H9 (cell line): ENCODE measurements at regions not wholly inside any gene's neighbourhood (a gene's known extent, or its start where the extent isn't known, plus 50 kb on each side); places are given as distances from the start of the nearest gene placed in this dataset.

Experiments used
- DNase-seq: peaks from one replicate; pipeline ENCODE4 v3.0.0-alpha.2; 2017
- H2AFZ ChIP-seq: one replicate; pipeline ENCODE4 v1.6.1; 2013; ENCODE audit warnings: mild to moderate bottlenecking, low read length, control low read depth, moderate library complexity
- H2AK5ac ChIP-seq: 2 replicates; pipeline ENCODE4 v1.6.1; 2013; ENCODE audit warnings: low read length, control low read depth, mixed read lengths; ENCODE audit not compliant: insufficient read length
- H2BK120ac ChIP-seq: one replicate; pipeline ENCODE4 v1.6.1; 2013; ENCODE audit warnings: low read depth, mild to moderate bottlenecking, low read length, control low read depth, inconsistent platforms; ENCODE audit not compliant: poor library complexity, severe bottlenecking
- H2BK12ac ChIP-seq: 2 replicates; pipeline ENCODE4 v1.6.1; 2013; ENCODE audit warnings: low read length, control low read depth, mixed read lengths, low read depth; ENCODE audit not compliant: insufficient read length
- H2BK15ac ChIP-seq: 2 replicates; pipeline ENCODE4 v1.6.1; 2013; ENCODE audit warnings: low read depth, low read length, control low read depth
- H2BK20ac ChIP-seq: one replicate; pipeline ENCODE4 v1.6.1; 2013; ENCODE audit warnings: low read depth, mild to moderate bottlenecking, low read length, control low read depth, inconsistent platforms; ENCODE audit not compliant: poor library complexity, severe bottlenecking
- H2BK5ac ChIP-seq: 2 replicates; pipeline ENCODE4 v1.6.1; 2013; ENCODE audit warnings: low read length, control low read depth, mixed read lengths; ENCODE audit not compliant: insufficient read length
- H3K14ac ChIP-seq: 2 replicates; pipeline ENCODE4 v1.6.1; 2013; ENCODE audit warnings: low read length, control low read depth; ENCODE audit not compliant: insufficient read depth
- H3K18ac ChIP-seq: 2 replicates; pipeline ENCODE4 v1.6.1; 2013; ENCODE audit warnings: low read depth, mild to moderate bottlenecking, mixed read lengths, low read length, control low read depth; ENCODE audit not compliant: insufficient read length
- H3K23ac ChIP-seq: 2 replicates; pipeline ENCODE4 v1.6.1; 2013; ENCODE audit warnings: low read length, control low read depth, mixed read lengths, low read depth; ENCODE audit not compliant: insufficient read length
- H3K23me2 ChIP-seq: 2 replicates; pipeline ENCODE4 v1.6.1; 2013; ENCODE audit warnings: low read depth, mild to moderate bottlenecking, mixed read lengths, low read length, control low read depth; ENCODE audit not compliant: insufficient read length, poor library complexity, severe bottlenecking
- H3K27ac ChIP-seq: 2 replicates; pipeline ENCODE4 v1.5.1; 2013; ENCODE audit warnings: low read length, control low read depth, mixed read lengths, low read depth; ENCODE audit not compliant: insufficient read length
- H3K27me3 ChIP-seq: 2 replicates; pipeline ENCODE4 v1.6.1; 2013; ENCODE audit warnings: low read length, control low read depth, inconsistent platforms; ENCODE audit not compliant: insufficient read depth
- H3K4ac ChIP-seq: 2 replicates; pipeline ENCODE4 v1.6.1; 2013; ENCODE audit warnings: low read depth, mild to moderate bottlenecking, control low read depth, inconsistent platforms, low read length, moderate library complexity
- H3K4me1 ChIP-seq: 2 replicates; pipeline ENCODE4 v1.6.1; 2013; ENCODE audit warnings: low read length, control low read depth, inconsistent platforms; ENCODE audit not compliant: insufficient read depth
- H3K4me2 ChIP-seq: 2 replicates; pipeline ENCODE4 v1.6.1; 2013; ENCODE audit warnings: low read length, control low read depth, mixed read lengths; ENCODE audit not compliant: insufficient read length, insufficient read depth
- H3K56ac ChIP-seq: 2 replicates; pipeline ENCODE4 v1.6.1; 2013; ENCODE audit warnings: low read depth, mild to moderate bottlenecking, mixed read lengths, low read length, control low read depth; ENCODE audit not compliant: insufficient read length
- H3K79me1 ChIP-seq: 2 replicates; pipeline ENCODE4 v1.6.1; 2013; ENCODE audit warnings: low read depth, mild to moderate bottlenecking, moderate library complexity, low read length, control low read depth, inconsistent platforms; ENCODE audit not compliant: insufficient read depth, poor library complexity, severe bottlenecking
- H3K79me2 ChIP-seq: 2 replicates; pipeline ENCODE4 v1.6.1; 2013; ENCODE audit warnings: low read length, control low read depth, inconsistent platforms; ENCODE audit not compliant: insufficient read depth
- H3K9ac ChIP-seq: 2 replicates; pipeline ENCODE4 v1.6.1; 2013; ENCODE audit warnings: low read length, control low read depth, mixed read lengths; ENCODE audit not compliant: insufficient read length; ENCODE audit errors: extremely low read depth
- H3K9me3 ChIP-seq: one replicate; pipeline ENCODE4 v1.6.1; 2013; ENCODE audit warnings: low read depth, low read length, inconsistent platforms; ENCODE audit not compliant: control insufficient read depth
- H3T11ph ChIP-seq: one replicate; pipeline ENCODE4 v1.6.1; 2013; ENCODE audit warnings: mild to moderate bottlenecking, low read length, control low read depth, inconsistent platforms
- H4K20me1 ChIP-seq: one replicate; pipeline ENCODE4 v1.6.1; 2013; ENCODE audit not compliant: control insufficient read depth, insufficient read length, insufficient read depth
- H4K5ac ChIP-seq: 2 replicates; pipeline ENCODE4 v1.6.1; 2013; ENCODE audit warnings: low read depth, mild to moderate bottlenecking, mixed read lengths, low read length, control low read depth; ENCODE audit not compliant: insufficient read length
- H4K8ac ChIP-seq: replicated peaks from 2 replicates; pipeline ENCODE4 v1.6.1; 2013; ENCODE audit warnings: low read length, control low read depth, mixed read lengths, low read depth; ENCODE audit not compliant: insufficient read length
- H4K91ac ChIP-seq: 2 replicates; pipeline ENCODE4 v1.6.1; 2013; ENCODE audit warnings: low read depth, mild to moderate bottlenecking, moderate library complexity, mixed read lengths, low read length, control low read depth; ENCODE audit not compliant: insufficient read length
- H3K27ac Mint-ChIP-seq, 3 experiments: 2 replicates in 2 of 3; 3 replicates in 1 of 3; pipeline ENCODE4 v1.8.0; 2020 to 2021; ENCODE audit warnings: mixed read lengths in 3 of 3, mild to moderate bottlenecking in 1 of 3, moderate library complexity in 1 of 3
- H3K27me3 Mint-ChIP-seq: 2 replicates; pipeline ENCODE4 v1.8.0; 2021; ENCODE audit warnings: low read depth, mild to moderate bottlenecking, moderate library complexity, mixed read lengths
- H3K36me3 Mint-ChIP-seq, 3 experiments: 2 replicates in 2 of 3; 3 replicates in 1 of 3; pipeline ENCODE4 v1.8.0; 2020 to 2021; ENCODE audit warnings: low read depth in 3 of 3, mixed read lengths in 3 of 3; ENCODE audit not compliant: insufficient read depth in 1 of 3
- H3K4me1 Mint-ChIP-seq, 2 experiments: 2 replicates each; pipeline ENCODE4 v1.8.0; 2020; ENCODE audit warnings: mixed read lengths in 2 of 2
- H3K4me3 Mint-ChIP-seq, 2 experiments: 2 replicates in 1 of 2; 3 replicates in 1 of 2; pipeline ENCODE4 v1.8.0; 2020 to 2021; ENCODE audit warnings: mild to moderate bottlenecking in 2 of 2, mixed read lengths in 2 of 2, moderate library complexity in 1 of 2
- H3K9me3 Mint-ChIP-seq, 2 experiments: 2 replicates in 1 of 2; 3 replicates in 1 of 2; pipeline ENCODE4 v1.8.0; 2020; ENCODE audit warnings: mild to moderate bottlenecking in 2 of 2, mixed read lengths in 2 of 2, moderate library complexity in 1 of 2
- CTCF ChIP-seq: fragments of 200-600 bp; sonication (generic); conservative IDR thresholded peaks from 3 replicates; pipeline ENCODE4 v1.8.0; 2021; ENCODE audit warnings: antibody characterized with exemption, mild to moderate bottlenecking
- whole genome bisulfite sequencing: extraction: QIAGEN DNeasy Blood & Tissue Kit; methylation state at CpG from one replicate; pipeline ENCODE4 v1.1.7; 2013; ENCODE audit warnings: missing lambda C conversion rate, low lambda C conversion rate, mixed read lengths; ENCODE audit not compliant: insufficient read length; ENCODE audit errors: extremely low coverage; 5-methylcytosine and 5-hydroxymethylcytosine counted together

GRCh38 chr12:4154672-4155225, 118.8 kb upstream of the CCND2 start:
- H4K8ac ChIP-seq: no peak overlapping the region
- no peak for TF ChIP-seq CTCF
- H3T11ph ChIP-seq: no peak overlapping the region
- H2AFZ ChIP-seq: no peak overlapping the region
- Mint-ChIP-seq H3K27ac (no peak overlapping the region), H3K4me3 (no peak overlapping the region), H3K27me3 (no peaks in the 10 kb centered on the region), H3K4me1 (peaks cover 19 to 23% of the 10 kb centered on the region in 2 experiments), H3K36me3 (peaks cover 0 to 1% (median 0%) of the 10 kb centered on the region in 3 experiments; a peak in 2 of 7 replicates), H3K9me3 (peaks cover 0 to 3% of the 10 kb centered on the region in 2 experiments; a peak in 2 of 5 replicates)
- H2BK120ac ChIP-seq: no peak overlapping the region
- no peak overlapping the region for H3K27ac ChIP-seq
- H3K4me2 ChIP-seq: no peak overlapping the region
- H4K91ac ChIP-seq: no peak overlapping the region
- no peak overlapping the region for H2BK15ac ChIP-seq
- H3K9me3 ChIP-seq: no peaks in the 10 kb centered on the region
- no peaks in the 10 kb centered on the region for H4K20me1 ChIP-seq
- no peak overlapping the region for H2BK12ac ChIP-seq
- H3K9ac ChIP-seq: no peak overlapping the region
- H3K4me1 ChIP-seq: peaks cover 13% of the 10 kb centered on the region; the same call in 1 of the 2 replicates
- H2BK5ac ChIP-seq: no peak overlapping the region
- H3K79me1 ChIP-seq: no peaks in the 10 kb centered on the region
- no peak for DNase-seq
- no CpG with 5 or more reads among the region's 7 CpGs for WGBS
- H3K14ac ChIP-seq: no peak overlapping the region
- H3K79me2 ChIP-seq: no peaks in the 10 kb centered on the region
- H3K56ac ChIP-seq: no peak overlapping the region
- H3K23me2 ChIP-seq: no peaks in the 10 kb centered on the region
- H3K27me3 ChIP-seq: no peaks in the 10 kb centered on the region
- no peak overlapping the region for H3K4ac ChIP-seq
- no peak overlapping the region for H2BK20ac ChIP-seq
- H3K23ac ChIP-seq: no peak overlapping the region
- H2AK5ac ChIP-seq: no peak overlapping the region
- no peak overlapping the region for H3K18ac ChIP-seq
- no peak overlapping the region for H4K5ac ChIP-seq
